22Rv1 (cell line): ENCODE measurements at regions not wholly inside any gene's neighbourhood (a gene's known extent, or its start where the extent isn't known, plus 50 kb on each side); places are given as distances from the start of the nearest gene placed in this dataset.

Source experiments
- H3K27ac ChIP-seq: fragments of 450-650 bp; 2 replicates; pipeline ENCODE4 v1.5.1; 2017
- CTCF ChIP-seq: fragments of 450-650 bp; IDR thresholded peaks from 2 replicates; pipeline ENCODE4 v1.5.1; 2017; ENCODE audit warnings: mild to moderate bottlenecking
- ZFX ChIP-seq: fragments of 450-650 bp; IDR thresholded peaks from 2 replicates; pipeline ENCODE4 v1.6.1; 2017; ENCODE audit warnings: antibody characterized with exemption, borderline replicate concordance

- TF ChIP-seq CTCF (no peak), ZFX (no peak)
- no peak overlapping the region for H3K27ac ChIP-seq
Observed at GRCh38 chr14:78107166-78107565, 63.0 kb upstream of the NRXN3 start.

DNA sequence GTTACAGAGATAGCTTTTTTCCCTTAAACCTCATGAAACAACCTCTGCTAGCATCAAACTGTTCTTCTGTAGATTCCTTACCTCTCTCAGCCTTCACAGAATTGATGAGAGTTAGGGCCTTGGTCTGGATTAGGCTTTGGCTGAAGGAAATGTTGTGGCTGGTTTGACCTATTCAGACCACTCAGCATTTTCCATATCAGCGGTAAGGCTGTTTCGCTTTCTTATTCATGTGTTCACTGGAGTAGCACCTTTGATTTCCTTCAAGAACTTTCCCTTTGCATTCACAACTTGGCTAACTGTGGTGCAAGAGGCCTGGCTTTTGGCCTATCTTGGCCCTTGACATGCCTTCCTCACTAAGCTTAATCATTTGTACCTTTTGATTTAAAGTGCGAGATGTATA is 50.7 kb upstream of the NRXN3 start:
- TF ChIP-seq CTCF: no peak
- no peak for TF ChIP-seq ZFX
- no peak overlapping the region for H3K27ac ChIP-seq
